ENCODE measurements at regions not wholly inside any gene's neighbourhood (a gene's known extent, or its start where the extent isn't known, plus 50 kb on each side); places are given as distances from the start of the nearest gene placed in this dataset.

- Histone ChIP-seq H3K27ac (no peak overlapping the region), H3K4me1 (ENCODE audit: control insufficient read depth in 1 of 2, low read depth in 2 of 2) (no peaks in the 10 kb centered on the region), H3K4me3 (no peak overlapping the region), H3K36me3 (no peaks in the 10 kb centered on the region), H3K9me3 (no peaks in the 10 kb centered on the region), H3K27me3 (replicated peaks; ENCODE audit: insufficient read depth) (no peaks in the 10 kb centered on the region)
- DNase-seq (ENCODE audit: low spot score): no peak
- no peak for TF ChIP-seq CTCF (IDR thresholded peaks at IDR 0.05)
- no peak for ATAC-seq (ENCODE audit: insufficient number of reproducible peaks, low FRiP score, low read depth)
Measured at GRCh38 chr12:9258676-9259075, 50.5 kb upstream of the PZP start.
